ENCODE measurements at regions not wholly inside any gene's neighbourhood (a gene's known extent, or its start where the extent isn't known, plus 50 kb on each side); places are given as distances from the start of the nearest gene placed in this dataset.
"Not testable (repeated sequence)": the region's sequence is repeated elsewhere in the genome, so short reads cannot be mapped to it uniquely, and the experiment has no call there.

DNA sequence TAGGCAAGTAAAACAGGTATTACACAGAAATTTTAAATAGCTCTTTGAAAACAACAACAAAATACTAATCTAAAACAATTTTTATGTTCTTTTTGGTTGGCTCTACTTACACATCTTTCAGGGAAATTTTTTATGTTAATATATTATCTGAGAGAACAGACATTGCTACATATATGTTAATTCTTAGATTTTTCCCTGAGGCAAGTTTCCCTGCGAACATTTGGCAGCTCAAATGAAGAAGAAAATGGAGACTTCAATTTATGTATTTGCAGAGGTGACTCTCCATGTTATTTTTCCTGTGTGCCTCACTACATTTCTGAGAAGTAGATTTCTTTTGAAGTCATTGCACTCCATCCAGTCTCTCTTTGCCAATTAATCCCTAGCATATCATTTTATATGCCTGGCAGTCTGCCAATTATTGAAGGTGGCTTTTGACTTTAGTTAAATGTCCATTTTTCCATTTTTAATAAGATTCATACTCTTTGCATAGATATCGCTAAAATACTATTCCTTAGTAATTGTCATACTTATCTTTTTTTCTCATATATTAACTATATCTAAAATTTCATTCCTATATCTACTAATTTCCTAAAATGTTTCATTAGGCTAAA is 908.2 kb upstream of the CDH10 start:
- no peak for DNase-seq
- no peak overlapping the region for H3K27ac ChIP-seq
- TF ChIP-seq, protein P1, sequence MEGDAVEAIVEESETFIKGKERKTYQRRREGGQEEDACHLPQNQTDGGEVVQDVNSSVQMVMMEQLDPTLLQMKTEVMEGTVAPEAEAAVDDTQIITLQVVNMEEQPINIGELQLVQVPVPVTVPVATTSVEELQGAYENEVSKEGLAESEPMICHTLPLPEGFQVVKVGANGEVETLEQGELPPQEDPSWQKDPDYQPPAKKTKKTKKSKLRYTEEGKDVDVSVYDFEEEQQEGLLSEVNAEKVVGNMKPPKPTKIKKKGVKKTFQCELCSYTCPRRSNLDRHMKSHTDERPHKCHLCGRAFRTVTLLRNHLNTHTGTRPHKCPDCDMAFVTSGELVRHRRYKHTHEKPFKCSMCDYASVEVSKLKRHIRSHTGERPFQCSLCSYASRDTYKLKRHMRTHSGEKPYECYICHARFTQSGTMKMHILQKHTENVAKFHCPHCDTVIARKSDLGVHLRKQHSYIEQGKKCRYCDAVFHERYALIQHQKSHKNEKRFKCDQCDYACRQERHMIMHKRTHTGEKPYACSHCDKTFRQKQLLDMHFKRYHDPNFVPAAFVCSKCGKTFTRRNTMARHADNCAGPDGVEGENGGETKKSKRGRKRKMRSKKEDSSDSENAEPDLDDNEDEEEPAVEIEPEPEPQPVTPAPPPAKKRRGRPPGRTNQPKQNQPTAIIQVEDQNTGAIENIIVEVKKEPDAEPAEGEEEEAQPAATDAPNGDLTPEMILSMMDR (IDR thresholded peaks at IDR 0.05): no peak
- H3K4me1 ChIP-seq: no peaks in the 10 kb centered on the region
- no peaks in the 10 kb centered on the region for H3K27me3 ChIP-seq
- H3K36me3 ChIP-seq: no peaks in the 10 kb centered on the region
- intact Hi-C loops (cut with DNase I; ENCODE audit: low total_unique reads): no loop called here
- H3K9me3 ChIP-seq: no peaks in the 10 kb centered on the region
- no peak overlapping the region for H3K4me3 ChIP-seq

DNA sequence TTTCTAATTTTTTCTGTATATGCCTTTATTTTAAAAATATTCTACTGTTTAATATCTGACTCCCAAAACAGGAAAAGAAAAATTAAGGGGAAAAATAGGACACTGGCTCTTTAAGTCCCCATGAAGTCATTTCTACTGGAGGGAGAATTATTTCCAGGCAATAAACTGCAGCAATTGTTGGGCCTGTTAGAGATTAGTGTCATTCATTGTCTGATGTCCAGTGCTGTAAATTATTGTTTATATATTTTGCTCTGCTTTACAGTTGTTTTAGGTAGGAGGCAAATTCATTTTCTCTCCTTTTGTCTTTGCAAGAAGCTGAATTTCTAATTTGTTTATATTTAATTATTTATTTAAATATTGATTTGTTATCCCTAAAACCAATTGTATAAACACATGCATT is 906.0 kb upstream of the CDH10 start:
- TF ChIP-seq, protein P1 (IDR thresholded peaks at IDR 0.05): no peak
- Histone ChIP-seq H3K4me3 (no peak overlapping the region), H3K9me3 (no peaks in the 10 kb centered on the region), H3K27me3 (no peaks in the 10 kb centered on the region), H3K36me3 (no peaks in the 10 kb centered on the region), H3K27ac (no peak overlapping the region), H3K4me1 (no peaks in the 10 kb centered on the region)
- intact Hi-C loops (cut with DNase I; ENCODE audit: low total_unique reads): no loop called here
- no peak for DNase-seq

DNA sequence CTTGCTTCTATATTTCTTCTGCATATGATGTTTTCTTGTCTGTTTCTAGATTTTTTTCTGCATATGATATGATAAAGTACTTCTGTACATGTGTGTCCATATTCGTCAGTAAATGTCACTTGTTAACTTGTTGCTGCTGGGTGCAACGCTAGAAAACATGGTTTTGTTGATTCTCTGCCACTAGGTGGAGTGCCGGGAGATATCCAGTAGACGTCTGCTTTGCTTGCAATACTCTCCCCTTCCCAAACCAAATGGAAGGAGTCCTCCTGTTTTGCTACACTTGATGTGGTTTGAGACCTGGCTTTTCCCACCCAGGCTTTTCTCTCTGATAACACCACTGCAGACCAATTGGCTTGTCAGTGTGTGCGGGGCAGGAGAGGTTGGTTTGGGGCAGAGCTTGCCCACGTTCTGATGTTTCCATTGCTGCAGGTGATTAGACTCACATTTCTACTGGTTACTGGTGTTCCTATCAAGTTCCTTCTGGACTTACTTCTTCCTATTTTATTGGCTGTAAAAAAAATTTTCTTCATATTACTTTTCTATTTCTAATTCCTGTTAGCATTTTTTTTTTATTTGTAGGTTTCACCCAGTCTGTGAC is 900.0 kb upstream of the CDH10 start:
- no peak overlapping the region for H3K4me3 ChIP-seq
- no peaks in the 10 kb centered on the region for H3K9me3 ChIP-seq
- intact Hi-C loops (cut with DNase I; ENCODE audit: low total_unique reads): no loop called here
- TF ChIP-seq, protein P1 (IDR thresholded peaks at IDR 0.05): no peak
- no peaks in the 10 kb centered on the region for H3K36me3 ChIP-seq
- no peaks in the 10 kb centered on the region for H3K4me1 ChIP-seq
- no peak for DNase-seq
- no peaks in the 10 kb centered on the region for H3K27me3 ChIP-seq
- no peak overlapping the region for H3K27ac ChIP-seq

DNA sequence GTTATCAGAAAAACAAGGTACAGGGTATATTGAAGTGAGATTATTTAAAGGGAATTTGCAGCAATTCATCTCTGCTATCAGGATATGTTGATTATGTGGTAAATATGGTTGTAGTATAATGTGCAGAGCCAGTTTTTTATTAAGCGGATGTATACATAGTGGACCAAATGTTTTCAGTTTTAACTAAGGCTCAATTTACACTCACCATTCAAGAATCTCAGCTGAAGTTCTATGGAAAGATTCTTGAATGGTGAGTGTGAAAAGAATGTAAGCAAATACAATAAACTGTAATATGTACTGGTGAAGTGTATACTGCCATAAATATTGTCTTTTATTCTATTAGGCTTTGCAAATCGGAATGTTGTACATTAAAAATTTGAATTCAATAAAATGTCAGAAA is 895.9 kb upstream of the CDH10 start:
- TF ChIP-seq, protein P1 (IDR thresholded peaks at IDR 0.05): no peak
- no peak for DNase-seq
- H3K27me3 ChIP-seq: no peaks in the 10 kb centered on the region
- H3K36me3 ChIP-seq: no peaks in the 10 kb centered on the region
- H3K9me3 ChIP-seq: no peaks in the 10 kb centered on the region
- intact Hi-C loops (cut with DNase I; ENCODE audit: low total_unique reads): no loop called here
- no peak overlapping the region for H3K27ac ChIP-seq
- no peaks in the 10 kb centered on the region for H3K4me1 ChIP-seq
- no peak overlapping the region for H3K4me3 ChIP-seq

DNA sequence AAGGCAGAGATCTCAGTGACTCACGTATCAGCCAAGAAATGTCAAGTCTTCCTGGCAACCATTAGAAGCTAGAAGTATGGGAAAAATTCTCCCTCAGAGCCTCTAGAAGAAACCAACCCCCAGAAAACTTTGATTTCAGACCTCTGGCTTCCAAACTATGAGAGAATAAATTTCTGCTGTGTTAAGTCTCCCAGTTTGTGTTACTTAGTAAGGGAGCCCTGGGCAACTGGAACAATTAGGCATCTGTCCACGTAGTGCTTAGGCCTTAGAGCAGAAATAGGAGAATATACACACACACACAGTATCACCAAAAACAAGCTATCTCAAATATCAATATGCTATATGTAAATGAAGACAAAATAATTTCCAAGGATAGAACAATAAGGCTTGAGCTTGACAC is 894.8 kb upstream of the CDH10 start:
- TF ChIP-seq, protein P1 (IDR thresholded peaks at IDR 0.05): no peak
- DNase-seq: no peak
- intact Hi-C loops (cut with DNase I; ENCODE audit: low total_unique reads): no loop called here

DNA sequence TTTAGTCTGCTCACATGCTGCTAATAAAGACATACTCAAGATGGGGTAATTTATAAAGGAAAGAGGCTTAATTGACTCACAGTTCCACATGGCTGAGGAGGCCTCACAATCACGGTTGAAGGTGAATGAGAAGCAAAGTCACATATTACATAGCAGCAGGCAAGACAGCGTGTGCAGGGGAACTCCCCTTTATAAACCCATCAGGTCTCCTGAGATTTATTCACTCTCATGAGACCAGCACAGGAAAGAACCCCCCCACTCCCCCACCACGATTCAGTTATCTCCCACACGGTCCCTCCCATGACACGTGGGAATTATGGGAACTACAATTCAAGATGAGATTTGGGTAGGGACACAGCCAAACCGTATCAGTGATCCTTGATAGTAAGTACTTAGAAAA is 891.7 kb upstream of the CDH10 start:
- DNase-seq; H3K27ac ChIP-seq; H3K27me3 ChIP-seq; H3K36me3 ChIP-seq; H3K9me3 ChIP-seq; H3K4me3 ChIP-seq; intact Hi-C loops (cut with DNase I; ENCODE audit: low total_unique reads); H3K4me1 ChIP-seq: not testable (repeated sequence)

More for the DNA sequence above, 894.8 kb upstream of the CDH10 start:
- Histone ChIP-seq H3K36me3 (no peaks in the 10 kb centered on the region), H3K27me3 (no peaks in the 10 kb centered on the region), H3K27ac (no peak overlapping the region), H3K9me3 (no peaks in the 10 kb centered on the region), H3K4me1 (no peaks in the 10 kb centered on the region), H3K4me3 (no peak overlapping the region)

Data from tibial artery (tissue), 4 donors.